GM12875 (cell line): ENCODE measurements at regions not wholly inside any gene's neighbourhood (a gene's known extent, or its start where the extent isn't known, plus 50 kb on each side); places are given as distances from the start of the nearest gene placed in this dataset.

Experiments
- H3K4me3 ChIP-seq: one replicate; pipeline ENCODE4 v1.5.1; 2011; ENCODE audit warnings: low read depth, low read length, control low read depth
- CTCF ChIP-seq: IDR thresholded peaks from 2 replicates; pipeline ENCODE4 v1.5.1; 2011; ENCODE audit warnings: low read depth, mild to moderate bottlenecking, control low read depth, inconsistent platforms, low read length, moderate library complexity, borderline replicate concordance; ENCODE audit not compliant: insufficient read depth

DNA sequence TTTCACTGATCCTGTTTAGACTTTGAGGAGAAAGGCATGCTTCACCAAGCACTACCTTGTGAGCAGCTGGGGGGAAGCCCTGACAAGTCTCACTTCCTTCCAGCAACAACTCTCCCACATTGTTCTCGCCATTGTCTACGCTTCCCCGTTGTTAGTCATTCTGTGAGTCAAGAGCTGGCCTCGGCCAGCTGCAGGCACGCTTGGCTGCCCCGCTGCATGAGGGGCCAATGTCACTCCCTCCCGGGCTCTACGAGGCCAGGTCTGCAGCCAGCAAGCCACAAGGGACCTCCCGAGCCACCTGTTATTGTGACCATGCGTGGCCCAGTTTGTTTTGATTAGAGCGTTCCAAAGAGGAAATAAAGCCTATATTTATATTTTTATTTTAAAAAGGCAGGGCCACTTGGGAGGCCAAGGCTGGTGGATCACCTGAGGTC, 220.9 kb downstream of the FOXO1 start:
- no peak for TF ChIP-seq CTCF

GRCh38 chr13:40446365-40446764, 220.1 kb downstream of the FOXO1 start:
- no peak for TF ChIP-seq CTCF
- no peak overlapping the region for H3K4me3 ChIP-seq

More for the DNA sequence above, 220.9 kb downstream of the FOXO1 start:
- H3K4me3 ChIP-seq = no peak overlapping the region

DNA sequence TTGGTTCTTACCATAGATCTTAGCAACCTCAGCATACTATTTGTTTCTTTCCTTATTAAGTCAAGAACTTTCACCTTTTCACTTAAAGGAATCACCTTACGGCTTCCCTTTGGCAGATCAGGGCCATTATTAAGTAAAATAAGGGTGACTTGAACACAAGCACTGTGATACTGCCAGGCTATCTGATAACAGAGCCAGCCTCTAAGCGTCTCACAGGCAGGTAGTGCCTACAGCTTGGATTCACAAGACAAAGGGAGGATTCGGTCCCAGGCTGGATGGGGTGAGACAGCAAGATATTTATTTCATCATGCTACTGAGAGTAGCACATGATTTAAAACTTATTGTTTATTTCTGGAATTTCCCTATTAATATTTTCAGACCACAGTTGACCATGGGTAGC, 218.6 kb downstream of the FOXO1 start:
- no peak for TF ChIP-seq CTCF
- H3K4me3 ChIP-seq = no peak overlapping the region

DNA sequence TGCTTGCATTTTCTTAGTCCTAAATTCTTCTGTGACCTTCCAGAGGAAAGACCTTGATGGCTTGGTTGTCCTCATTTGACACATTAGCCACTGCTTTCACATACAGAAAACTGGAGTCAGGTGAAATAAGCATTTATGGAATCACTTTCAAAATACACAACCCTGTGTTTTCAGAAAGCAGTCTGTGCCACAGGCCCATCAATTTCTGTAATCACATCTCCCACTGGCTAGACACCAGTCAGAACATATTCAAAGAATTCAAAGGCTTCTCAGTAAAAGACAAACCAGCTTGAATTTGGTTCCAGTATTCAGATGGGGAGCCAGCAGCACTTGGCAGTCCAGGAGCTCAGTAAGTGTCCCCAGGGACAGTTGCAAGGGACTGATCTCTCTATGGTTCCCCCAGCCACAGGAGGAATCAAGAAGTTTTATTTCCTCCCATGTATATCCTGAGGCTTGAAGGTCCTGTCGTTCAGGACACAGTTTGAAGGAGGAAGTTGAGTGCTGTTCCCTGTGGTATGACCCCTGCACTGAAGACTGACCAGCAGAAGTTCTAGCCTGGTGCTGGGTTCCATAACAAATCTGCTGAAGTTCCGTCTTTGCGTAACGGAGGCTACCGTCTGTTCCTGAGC, 214.3 kb downstream of the FOXO1 start:
- no peak for TF ChIP-seq CTCF
- no peak overlapping the region for H3K4me3 ChIP-seq

GRCh38 chr13:40452741-40453334, 213.6 kb downstream of the FOXO1 start:
- H3K4me3 ChIP-seq = no peak overlapping the region
- no peak for TF ChIP-seq CTCF

DNA sequence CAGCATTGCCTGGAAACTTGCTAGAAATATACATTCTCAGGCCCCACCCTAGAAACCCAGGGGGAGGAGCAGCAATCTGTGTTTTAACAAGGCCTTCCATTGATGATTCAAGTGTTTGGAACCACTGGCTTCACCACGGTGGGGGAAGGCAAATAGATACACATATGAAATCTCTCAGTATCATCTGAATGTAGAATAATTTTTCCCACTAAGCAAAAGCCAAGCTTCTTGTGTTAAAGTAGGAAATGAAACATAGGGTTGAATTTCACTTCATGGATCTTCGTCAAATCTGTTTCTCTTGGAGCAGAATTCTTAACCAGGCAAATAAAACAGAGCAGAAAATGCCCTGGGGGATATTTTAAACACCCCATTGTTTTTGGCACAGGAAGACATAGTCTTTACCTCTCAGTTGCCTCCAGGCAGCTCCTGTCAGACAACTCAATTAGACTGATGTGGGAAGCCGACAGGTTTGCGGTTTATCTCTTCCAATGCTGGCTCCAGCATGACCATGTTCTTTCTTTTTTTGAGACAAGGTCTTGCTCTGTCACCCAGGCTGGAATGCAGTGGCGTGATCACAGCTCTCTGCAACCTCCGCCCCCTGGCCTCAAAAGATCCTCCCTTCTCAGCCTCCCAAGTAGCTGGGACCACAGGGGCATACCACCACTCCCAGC, 213.0 kb downstream of the FOXO1 start:
- no peak for TF ChIP-seq CTCF
- H3K4me3 ChIP-seq = no peak overlapping the region
